Upper lobe of left lung (tissue), 4 donors: ENCODE measurements at regions not wholly inside any gene's neighbourhood (a gene's known extent, or its start where the extent isn't known, plus 50 kb on each side); places are given as distances from the start of the nearest gene placed in this dataset.

Experiments used
- CTCF ChIP-seq, 6 experiments: fragments of 450-650 bp in 4 of 6; fragments of 200-600 bp in 2 of 6; sonication (generic) in 2 of 6; IDR thresholded peaks; one replicate each; pipeline ENCODE4 v1.5.1; 2016 to 2019; ENCODE audit warnings: antibody characterized with exemption in 6 of 6
- EP300 ChIP-seq, 4 donors: sonication (generic); formaldehyde crosslinking; IDR thresholded peaks; one replicate each; pipeline ENCODE4 v1.5.1; 2017; ENCODE audit warnings: antibody characterized with exemption in 4 of 4, control low read depth in 2 of 4
- POLR2A ChIP-seq, 4 donors: fragments of 450-650 bp; IDR thresholded peaks; one replicate each; pipeline ENCODE4 v1.5.1; 2016 to 2017; ENCODE audit warnings: antibody characterized with exemption in 4 of 4, mild to moderate bottlenecking in 2 of 4

- TF ChIP-seq EP300 (IDR thresholded peaks at IDR 0.05) (no peak), POLR2A (IDR thresholded peaks at IDR 0.05) (no peak), CTCF (IDR thresholded peaks at IDR 0.05) (no peak)
These were observed 79.6 kb upstream of the EMX2 start for GRCh38 chr10:117462816-117463544.
